AG04450 (cell line): ENCODE measurements at regions not wholly inside any gene's neighbourhood (a gene's known extent, or its start where the extent isn't known, plus 50 kb on each side); places are given as distances from the start of the nearest gene placed in this dataset.

ENCODE experiments used
- CTCF ChIA-PET: fragments of 300-600, 350-600 bp; formaldehyde crosslinking; extraction: SDS; loops from one replicate; lab custom pipeline; 2022; ENCODE audit warnings: antibody characterized with exemption, inconsistent platforms; lab: Charles Lee
- POLR2A ChIA-PET: fragments of 350-600 bp; formaldehyde crosslinking; extraction: SDS; loops from one replicate; lab custom pipeline; 2021; ENCODE audit warnings: antibody characterized with exemption, inconsistent platforms; lab: Yijun Ruan, JAX
- DNase-seq: peaks from one replicate; pipeline ENCODE4 v3.0.0-alpha.2; 2011; ENCODE audit warnings: low read depth, low spot score
- H3K27ac ChIP-seq: one replicate; pipeline ENCODE4 v1.5.1; 2012; ENCODE audit warnings: low read depth, low read length, control low read depth
- H3K27me3 ChIP-seq: one replicate; pipeline ENCODE4 v1.6.0; 2012; ENCODE audit warnings: low read length; ENCODE audit not compliant: control insufficient read depth, insufficient read depth
- H3K4me3 ChIP-seq: 2 replicates; pipeline ENCODE4 v1.5.1; 2011; ENCODE audit warnings: mild to moderate bottlenecking, low read depth, low read length, control low read depth
- H3K9me3 ChIP-seq: 2 replicates; pipeline ENCODE4 v1.5.1; 2012; ENCODE audit warnings: low read length; ENCODE audit not compliant: control insufficient read depth, insufficient read depth
- CTCF ChIP-seq: IDR thresholded peaks from 2 replicates; pipeline ENCODE4 v1.5.1; 2011; ENCODE audit warnings: low read depth, low read length, control low read depth, inconsistent platforms

GRCh38 chr10:18777258-18777657 lies 118.0 kb downstream of the ARL5B start:
- Histone ChIP-seq H3K27ac (no peak overlapping the region), H3K27me3 (no peaks in the 10 kb centered on the region), H3K4me3 (no peak overlapping the region), H3K9me3 (no peaks in the 10 kb centered on the region)
- ChIA-PET POLR2A (no interaction called here), CTCF (no interaction called here)
- no peak for TF ChIP-seq CTCF
- DNase-seq = no peak

GRCh38 chr10:18786478-18786877 lies 127.2 kb downstream of the ARL5B start:
- DNase-seq = no peak
- no peak for TF ChIP-seq CTCF
- Histone ChIP-seq H3K9me3 (no peaks in the 10 kb centered on the region), H3K27me3 (no peaks in the 10 kb centered on the region), H3K27ac (no peak overlapping the region), H3K4me3 (no peak overlapping the region)
- POLR2A ChIA-PET = no interaction called here
- CTCF ChIA-PET = no interaction called here

- peak; percentile 8 for DNase-seq
- Histone ChIP-seq H3K9me3 (no peaks in the 10 kb centered on the region), H3K27ac (no peak overlapping the region), H3K4me3 (no peak overlapping the region), H3K27me3 (no peaks in the 10 kb centered on the region)
- POLR2A ChIA-PET = no interaction called here
- peak; percentile 73 for TF ChIP-seq CTCF
- CTCF ChIA-PET = interaction anchor here (0.5 to 2.9 kb wide), 12 partner anchors 9 to 618 kb away, joined by 3 to 15 read pairs (median 3); no protein-coding TSS in a partner anchor
These were observed 134.7 kb downstream of the ARL5B start for GRCh38 chr10:18793951-18794350.

GRCh38 chr10:18795549-18795948 lies 136.3 kb downstream of the ARL5B start:
- no peak for TF ChIP-seq CTCF
- no peaks in the 10 kb centered on the region for H3K27me3 ChIP-seq
- POLR2A ChIA-PET = no interaction called here
- DNase-seq = no peak
- no peak overlapping the region for H3K4me3 ChIP-seq
- H3K27ac ChIP-seq = no peak overlapping the region
- no peaks in the 10 kb centered on the region for H3K9me3 ChIP-seq
- CTCF ChIA-PET = no interaction called here

GRCh38 chr10:18797286-18797685 lies 138.1 kb downstream of the ARL5B start:
- POLR2A ChIA-PET = no interaction called here
- no peaks in the 10 kb centered on the region for H3K27me3 ChIP-seq
- H3K4me3 ChIP-seq = no peak overlapping the region
- H3K27ac ChIP-seq = no peak overlapping the region
- no peak for TF ChIP-seq CTCF
- H3K9me3 ChIP-seq = no peaks in the 10 kb centered on the region
- CTCF ChIA-PET = no interaction called here
- DNase-seq = no peak
